ENCODE measurements at regions not wholly inside any gene's neighbourhood (a gene's known extent, or its start where the extent isn't known, plus 50 kb on each side); places are given as distances from the start of the nearest gene placed in this dataset.
"Not testable (repeated sequence)": the region's sequence is repeated elsewhere in the genome, so short reads cannot be mapped to it uniquely, and the experiment has no call there.

DNA sequence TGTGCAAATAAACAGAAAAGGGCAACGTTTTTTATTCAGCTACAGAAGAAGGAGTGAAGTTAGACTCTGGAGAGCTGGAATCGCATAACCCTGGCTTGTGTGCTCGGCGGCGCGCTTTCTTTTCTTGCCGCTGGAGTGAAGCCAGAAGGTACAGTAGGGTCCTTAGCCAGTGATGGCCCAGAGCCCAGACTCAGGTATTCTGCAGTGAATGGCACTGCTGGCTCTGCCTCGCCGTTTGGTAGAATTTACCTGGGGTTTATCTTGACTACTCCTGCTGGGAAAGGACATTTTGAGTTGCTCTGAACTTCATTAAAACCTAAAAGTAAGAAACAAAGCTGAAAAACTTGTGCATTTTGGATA lies 56.9 kb upstream of the TIAM2 start:
- TF ChIP-seq CTCF (IDR thresholded peaks at IDR 0.05) = no peak
- H3K9me3 ChIP-seq = no peaks in the 10 kb centered on the region
- no peaks in the 10 kb centered on the region for H3K36me3 ChIP-seq (ENCODE audit: low read depth)
- H3K4me1 ChIP-seq (ENCODE audit: low read depth) = no peaks in the 10 kb centered on the region
- DNase-seq = no peak
- intact Hi-C loops (cut with DNase I, micrococcal nuclease) = loop anchor here in 1 of 2 donors (10.0 kb wide), 1 partner anchor 237 kb away; no protein-coding TSS in a partner anchor
- no peak for ATAC-seq
- H3K4me3 ChIP-seq = no peak overlapping the region

DNA sequence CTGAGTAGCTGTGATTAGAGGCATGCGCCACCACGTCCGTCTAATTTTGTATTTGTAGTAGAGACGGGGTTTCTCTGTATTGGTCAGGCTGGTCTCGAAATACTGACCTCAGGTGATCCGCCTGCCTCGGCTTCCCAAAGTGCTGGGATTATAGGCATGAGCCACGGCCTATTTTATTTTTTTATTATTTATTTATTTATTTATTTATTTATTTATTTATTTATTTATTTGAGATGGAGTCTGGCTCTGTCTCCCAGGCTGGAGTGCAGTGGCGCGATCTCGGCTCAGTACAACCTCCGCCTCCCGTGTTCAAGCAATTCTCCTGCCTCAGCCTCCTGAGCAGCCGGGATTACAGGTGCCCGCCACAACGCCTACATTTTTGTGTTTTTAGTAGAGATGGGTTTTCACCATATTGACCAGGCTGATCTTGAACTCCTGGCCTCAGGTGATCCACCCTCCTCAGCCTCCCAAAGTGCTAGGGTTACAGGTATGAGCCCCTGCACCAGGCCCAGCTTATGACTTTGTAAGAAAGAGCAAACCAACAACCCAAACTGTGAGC lies 56.3 kb upstream of the TIAM2 start:
- not testable (repeated sequence) for H3K9me3 ChIP-seq; H3K4me1 ChIP-seq (ENCODE audit: low read depth); H3K4me3 ChIP-seq; DNase-seq; ATAC-seq; H3K36me3 ChIP-seq (ENCODE audit: low read depth)
- intact Hi-C loops (cut with DNase I, micrococcal nuclease) = loop anchor here in 1 of 2 donors (10.0 kb wide), 1 partner anchor 236 kb away; no protein-coding TSS in a partner anchor

DNA sequence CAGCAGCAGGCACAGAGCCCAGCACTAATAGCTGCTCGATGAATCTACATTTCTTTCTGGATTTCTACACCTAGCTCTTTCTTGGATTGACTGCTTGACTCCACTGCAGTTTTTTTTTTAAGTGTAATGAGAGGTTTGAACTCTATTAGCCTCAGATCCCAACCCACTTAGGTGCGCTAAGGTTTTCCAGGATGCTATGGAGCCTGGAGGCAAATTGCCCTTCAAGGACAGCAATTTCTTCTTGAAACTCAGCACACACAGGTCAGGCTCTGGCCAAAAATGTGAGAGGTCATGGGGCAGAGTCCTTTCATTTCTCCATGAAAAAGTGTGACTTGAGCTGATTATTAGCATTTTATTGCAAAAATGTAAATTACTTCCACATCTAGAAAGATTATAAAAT lies 52.3 kb upstream of the TIAM2 start:
- no peaks in the 10 kb centered on the region for H3K4me1 ChIP-seq (ENCODE audit: low read depth)
- no peaks in the 10 kb centered on the region for H3K9me3 ChIP-seq
- no peak overlapping the region for H3K4me3 ChIP-seq
- intact Hi-C loops (cut with DNase I, micrococcal nuclease) = no loop called here
- no peak for TF ChIP-seq CTCF (IDR thresholded peaks at IDR 0.05)
- DNase-seq (no peak), ATAC-seq (no peak)
- no peaks in the 10 kb centered on the region for H3K36me3 ChIP-seq (ENCODE audit: low read depth)

DNA sequence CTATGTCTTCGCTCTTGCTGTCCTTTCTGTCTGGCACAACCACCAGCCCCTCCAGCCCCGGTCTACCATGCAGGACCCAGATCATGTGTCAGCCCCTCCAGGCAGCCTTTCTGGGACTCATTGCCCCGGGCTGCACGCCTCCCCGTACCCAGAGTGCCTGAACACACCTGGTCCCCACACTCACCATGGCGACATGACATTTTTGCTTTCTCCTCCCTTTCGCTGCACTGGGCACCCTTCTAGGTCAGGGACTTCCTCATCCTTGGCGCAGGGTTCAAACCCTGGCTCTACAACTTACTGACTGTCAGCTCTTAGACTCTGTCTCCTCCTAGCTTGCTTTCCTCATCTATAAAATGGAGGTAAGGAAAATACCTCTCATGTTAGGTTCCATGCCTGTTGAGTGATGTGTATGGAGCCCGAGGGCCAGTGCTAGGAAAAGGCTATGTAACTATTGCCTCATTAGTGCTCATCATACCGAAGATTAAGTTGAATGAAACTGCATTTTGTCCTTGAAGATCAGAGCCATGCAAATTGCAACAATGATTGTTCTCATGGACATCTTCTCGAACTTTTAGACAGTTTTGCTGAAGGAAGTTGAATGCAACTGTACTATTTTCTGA lies 49.7 kb upstream of the TIAM2 start:
- no peaks in the 10 kb centered on the region for H3K9me3 ChIP-seq
- ATAC-seq (no peak), DNase-seq (no peak)
- no peak overlapping the region for H3K4me3 ChIP-seq
- TF ChIP-seq CTCF (IDR thresholded peaks at IDR 0.05) = no peak
- intact Hi-C loops (cut with DNase I, micrococcal nuclease) = no loop called here
- no peaks in the 10 kb centered on the region for H3K36me3 ChIP-seq (ENCODE audit: low read depth)
- H3K4me1 ChIP-seq (ENCODE audit: low read depth) = no peaks in the 10 kb centered on the region

Data from mucosa of descending colon (tissue), 3 donors.